Effector memory CD8-positive, alpha-beta T cell (primary cell): ENCODE measurements at regions not wholly inside any gene's neighbourhood (a gene's known extent, or its start where the extent isn't known, plus 50 kb on each side); places are given as distances from the start of the nearest gene placed in this dataset.

Experiments
- ATAC-seq: fragments of 150-1000 bp; cut with Tn5 transposase; replicated peaks from 2 replicates; pipeline ENCODE4 v1.10.0; 2021; ENCODE audit warnings: mild to moderate bottlenecking, moderate library complexity
- DNase-seq, 3 experiments: peaks; one replicate each; pipeline ENCODE4 v3.0.0; 2021
- H3K27ac Mint-ChIP-seq, 2 donors: one replicate each; pipeline ENCODE4 v1.8.0; 2022; ENCODE audit warnings: mild to moderate bottlenecking in 2 of 2, mixed read lengths in 2 of 2, moderate library complexity in 2 of 2
- H3K27me3 Mint-ChIP-seq, 2 donors: one replicate each; pipeline ENCODE4 v1.8.0; 2022; ENCODE audit warnings: mixed read lengths in 2 of 2
- H3K36me3 Mint-ChIP-seq: one replicate; pipeline ENCODE4 v1.8.0; 2022; ENCODE audit warnings: mild to moderate bottlenecking, moderate library complexity, mixed read lengths; ENCODE audit not compliant: insufficient read depth
- H3K4me1 Mint-ChIP-seq, 2 donors: one replicate each; pipeline ENCODE4 v1.8.0; 2022; ENCODE audit warnings: low read depth in 2 of 2, mixed read lengths in 2 of 2
- H3K4me3 Mint-ChIP-seq, 2 donors: one replicate each; pipeline ENCODE4 v1.8.0; 2022; ENCODE audit warnings: mild to moderate bottlenecking in 2 of 2, mixed read lengths in 2 of 2, moderate library complexity in 2 of 2
- H3K9me3 Mint-ChIP-seq, 2 donors: one replicate each; pipeline ENCODE4 v1.8.0; 2022; ENCODE audit warnings: mixed read lengths in 2 of 2

DNA sequence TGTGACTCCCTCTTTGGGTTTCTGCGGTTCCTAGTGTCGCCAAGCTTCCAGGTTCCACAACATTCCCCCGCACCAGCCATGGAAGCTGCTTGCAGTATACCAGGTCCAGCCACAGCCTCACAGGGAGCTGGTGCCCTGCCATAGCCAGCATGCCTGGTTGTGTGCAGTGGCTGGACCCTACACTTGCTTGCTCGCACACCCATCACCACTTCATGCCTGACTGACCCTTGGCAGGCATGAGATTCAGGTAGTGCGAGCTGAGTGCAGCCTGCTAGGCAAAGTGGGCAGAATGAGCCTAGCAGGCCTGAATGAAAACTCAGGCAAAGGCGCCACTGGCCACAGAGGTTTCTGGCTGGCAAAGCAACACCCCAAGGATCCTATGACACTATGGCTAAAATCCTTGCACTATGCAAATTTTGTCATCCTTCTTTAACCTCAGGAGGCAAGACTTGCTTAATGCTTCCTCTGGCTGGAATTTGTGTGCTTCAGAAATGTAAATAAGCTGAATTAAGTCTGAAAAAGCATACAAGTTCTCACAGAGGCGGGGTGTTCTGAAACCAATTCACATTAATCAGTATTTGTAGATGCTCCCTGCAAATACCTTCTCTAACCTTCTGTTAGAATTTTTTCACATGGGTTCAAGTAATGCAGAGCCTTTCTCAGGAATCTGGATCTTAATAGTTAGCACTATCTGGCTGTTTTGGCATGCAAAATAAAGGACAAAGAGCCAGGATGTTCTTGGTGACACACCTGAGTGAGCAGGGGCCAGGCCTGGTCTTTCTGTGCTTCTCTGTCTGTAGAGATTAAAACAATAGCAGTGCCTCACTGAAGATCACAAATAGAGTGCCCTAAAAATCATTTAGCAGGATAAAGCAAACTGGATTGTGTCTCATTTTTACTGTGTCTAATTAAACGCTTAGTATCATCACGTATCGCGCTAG lies 256.9 kb downstream of the GPATCH2 start:
- Mint-ChIP-seq H3K27ac (no peak overlapping the region), H3K9me3 (peaks cover 5 to 6% of the 10 kb centered on the region in 2 donors), H3K36me3 (no peaks in the 10 kb centered on the region), H3K4me1 (peaks cover 0 to 5% of the 10 kb centered on the region in 2 donors), H3K4me3 (no peak overlapping the region), H3K27me3 (no peaks in the 10 kb centered on the region)
- ATAC-seq: no peak
- DNase-seq: no peak

DNA sequence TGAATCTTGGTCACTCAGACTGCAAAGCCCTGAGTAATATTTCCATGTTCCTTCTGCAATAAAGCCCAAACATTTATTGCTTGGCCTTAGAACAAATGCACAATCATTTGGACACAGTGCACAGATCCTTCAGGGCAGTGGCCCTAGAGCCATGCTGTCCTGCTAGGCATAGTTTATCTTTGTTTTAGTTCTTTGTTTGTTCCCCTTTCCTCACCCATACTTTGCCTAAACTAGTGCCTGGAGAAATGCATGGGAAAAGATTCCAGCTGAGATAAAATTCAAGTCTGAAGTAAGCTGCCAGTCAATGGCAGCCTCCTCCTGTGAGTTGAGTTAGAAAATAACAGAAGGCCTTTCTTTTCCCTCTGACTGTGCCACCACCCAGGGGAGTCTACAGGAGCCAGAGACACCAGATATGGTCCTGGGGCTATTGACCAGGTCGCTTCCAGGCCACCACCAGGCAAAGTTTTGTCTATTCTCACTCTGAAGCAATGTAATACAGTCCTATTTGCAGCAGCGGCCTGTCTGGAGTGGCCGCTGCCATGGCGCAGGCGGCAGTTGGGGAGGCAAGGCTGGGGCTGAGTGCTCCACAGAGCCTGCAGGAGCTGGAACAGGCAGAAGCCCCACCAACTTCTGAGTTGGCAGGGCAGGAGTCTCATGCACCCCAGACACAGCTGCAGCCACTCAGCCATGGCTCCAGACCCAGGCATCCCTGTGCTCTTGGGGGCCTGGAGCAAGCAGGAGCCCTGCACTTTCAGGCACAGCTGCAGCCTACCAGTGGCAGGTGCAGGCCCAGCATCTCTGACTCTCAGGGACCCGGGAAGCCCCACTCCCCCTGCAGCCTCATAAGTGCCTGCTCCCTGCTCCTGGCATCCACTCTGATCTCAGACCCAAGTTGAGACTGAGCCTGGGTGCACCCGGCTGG lies 258.6 kb downstream of the GPATCH2 start:
- Mint-ChIP-seq H3K4me3 (no peak overlapping the region), H3K27me3 (no peaks in the 10 kb centered on the region), H3K27ac (no peak overlapping the region), H3K36me3 (no peaks in the 10 kb centered on the region), H3K4me1 (peaks cover 0 to 5% of the 10 kb centered on the region in 2 donors), H3K9me3 (peaks cover 0 to 5% of the 10 kb centered on the region in 2 donors)
- no peak for ATAC-seq
- DNase-seq: no peak

DNA sequence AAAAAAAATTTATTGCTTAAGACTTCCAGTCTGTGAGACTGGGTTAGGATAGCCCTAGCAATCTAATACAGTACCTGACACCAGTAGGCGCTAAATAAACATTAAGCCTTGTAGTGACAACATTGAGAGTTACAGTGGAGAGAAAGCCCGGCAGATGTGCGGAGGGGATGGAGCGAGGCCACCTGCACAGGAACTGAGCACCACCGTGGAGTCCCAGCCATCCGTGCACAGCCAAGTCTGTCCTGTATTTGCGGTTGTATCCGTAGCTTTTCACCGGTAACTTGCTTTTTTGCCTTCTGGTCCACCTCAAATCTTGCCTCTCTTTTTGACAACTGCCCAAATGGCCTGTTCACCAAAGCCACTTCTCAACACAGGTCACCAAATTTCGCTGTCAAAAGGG lies 260.1 kb downstream of the GPATCH2 start:
- no peaks in the 10 kb centered on the region for H3K27me3 Mint-ChIP-seq
- no peaks in the 10 kb centered on the region for H3K36me3 Mint-ChIP-seq
- H3K4me3 Mint-ChIP-seq: no peak overlapping the region
- peaks cover 0 to 5% of the 10 kb centered on the region in 2 donors for H3K4me1 Mint-ChIP-seq
- H3K27ac Mint-ChIP-seq: no peak overlapping the region
- no peak for DNase-seq
- no peak for ATAC-seq
- peaks cover 0 to 4% of the 10 kb centered on the region in 2 donors for H3K9me3 Mint-ChIP-seq

DNA sequence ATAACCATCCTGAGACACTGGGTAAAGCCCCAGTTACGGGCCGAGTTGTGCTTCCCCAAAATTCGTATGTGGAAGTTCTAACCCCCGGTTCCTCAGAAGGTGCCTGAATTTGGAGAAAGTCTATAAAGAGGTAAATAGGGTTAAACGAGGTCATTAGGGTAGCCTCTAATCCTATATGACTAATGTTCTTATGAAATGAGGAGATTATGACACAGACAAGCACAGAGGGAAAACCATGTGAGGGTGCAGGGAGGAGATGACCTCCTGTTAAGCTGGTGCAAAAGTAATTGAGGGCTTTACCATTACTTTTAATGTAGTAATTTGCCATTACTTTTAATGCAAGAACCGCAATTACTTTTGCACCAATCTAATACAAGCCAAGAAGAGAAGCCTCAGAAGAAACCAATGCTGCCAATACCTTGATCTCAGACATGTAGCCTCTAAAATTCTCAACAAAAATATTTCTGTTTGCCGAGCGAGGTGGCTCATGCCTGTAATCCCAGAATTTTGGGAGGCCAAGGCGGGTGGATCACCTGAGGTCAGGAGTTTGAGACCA lies 260.8 kb downstream of the GPATCH2 start:
- Mint-ChIP-seq H3K9me3 (peaks cover 0 to 4% of the 10 kb centered on the region in 2 donors), H3K36me3 (no peaks in the 10 kb centered on the region), H3K4me1 (peaks cover 0 to 5% of the 10 kb centered on the region in 2 donors), H3K4me3 (no peak overlapping the region), H3K27me3 (no peaks in the 10 kb centered on the region), H3K27ac (no peak overlapping the region)
- DNase-seq: no peak
- ATAC-seq: no peak

DNA sequence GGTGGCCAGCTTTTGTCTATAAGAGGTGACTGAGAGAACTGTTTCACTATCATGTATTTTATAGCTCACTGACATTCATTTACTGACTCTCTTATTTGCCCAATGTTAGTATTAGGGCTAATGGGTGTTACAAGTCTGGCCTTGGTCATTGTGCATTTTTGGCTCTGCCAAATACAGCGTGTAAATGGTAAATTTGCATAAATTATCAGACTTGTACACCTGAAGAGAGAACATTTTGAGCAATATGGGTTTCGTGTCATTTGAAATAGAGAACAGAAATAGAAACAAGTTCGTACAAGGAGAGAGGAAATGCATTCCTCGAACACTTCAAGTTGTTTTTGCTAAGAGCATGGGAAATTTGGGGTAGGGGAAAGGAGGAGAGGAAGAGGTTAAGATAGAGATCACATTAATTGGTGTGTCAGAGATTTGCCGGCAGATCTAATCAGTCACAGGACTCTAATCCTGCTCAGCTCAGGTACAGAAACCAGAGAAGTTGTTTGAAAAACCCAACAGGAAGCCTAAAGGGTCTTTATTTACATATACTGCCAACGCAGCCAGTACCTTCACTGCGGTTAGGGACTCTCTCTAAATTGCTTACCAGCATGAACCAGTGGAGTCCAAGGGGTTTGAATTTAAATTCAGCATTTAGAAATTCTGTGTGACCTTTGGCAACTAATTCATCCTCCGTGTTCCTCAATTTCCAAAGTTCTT lies 261.5 kb downstream of the GPATCH2 start:
- no peak for DNase-seq
- ATAC-seq: no peak
- Mint-ChIP-seq H3K36me3 (no peaks in the 10 kb centered on the region), H3K9me3 (peaks cover 0 to 4% of the 10 kb centered on the region in 2 donors), H3K27me3 (no peaks in the 10 kb centered on the region), H3K4me1 (peaks cover 0 to 5% of the 10 kb centered on the region in 2 donors), H3K27ac (no peak overlapping the region), H3K4me3 (peak overlapping the region in 1 of 2 donors; percentile 32)

DNA sequence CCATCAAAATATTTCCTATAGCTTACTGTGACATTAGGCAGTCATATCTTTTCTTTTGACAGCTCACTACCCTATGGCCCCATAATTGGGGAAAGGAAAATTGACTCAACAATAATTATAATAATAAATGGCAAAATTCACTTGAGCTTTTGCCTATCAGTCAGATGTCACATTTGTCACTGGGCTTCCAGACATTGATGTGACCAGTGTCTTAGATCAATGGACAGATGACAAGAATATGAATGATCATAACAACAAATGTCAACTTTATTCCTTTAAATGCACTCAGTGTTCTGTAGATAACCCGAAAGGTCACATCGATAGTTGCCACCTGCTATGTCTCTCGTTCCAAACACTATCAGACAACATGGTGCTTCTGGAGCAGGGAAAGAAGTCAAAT lies 266.7 kb downstream of the GPATCH2 start:
- DNase-seq (no peak), ATAC-seq (no peak)
- Mint-ChIP-seq H3K9me3 (peaks cover 0 to under 1% of the 10 kb centered on the region in 2 donors), H3K27me3 (no peaks in the 10 kb centered on the region), H3K4me1 (peaks cover 0 to 1% of the 10 kb centered on the region in 2 donors), H3K36me3 (no peaks in the 10 kb centered on the region), H3K4me3 (no peak overlapping the region), H3K27ac (no peak overlapping the region)

DNA sequence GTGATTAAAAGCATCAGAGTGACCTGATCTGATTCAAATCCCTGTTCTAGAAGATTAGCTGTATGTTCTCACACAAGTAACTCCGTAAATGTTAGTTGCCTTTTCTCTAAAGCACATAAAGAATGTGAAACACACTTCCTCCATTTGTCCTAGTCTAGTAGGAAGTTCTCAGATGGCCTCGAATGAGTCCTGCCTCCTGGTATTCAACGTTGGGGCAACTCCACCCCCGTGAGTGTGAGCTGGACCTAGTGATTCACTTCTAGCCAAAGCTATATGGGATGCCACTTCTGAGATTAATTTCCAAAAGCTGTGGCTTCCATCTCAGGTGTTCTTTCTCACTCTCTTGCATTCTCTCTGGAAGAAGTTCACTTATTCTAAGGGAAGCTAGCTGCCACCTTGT lies 267.6 kb downstream of the GPATCH2 start:
- Mint-ChIP-seq H3K27ac (no peak overlapping the region), H3K4me3 (no peak overlapping the region), H3K9me3 (no peaks in the 10 kb centered on the region), H3K36me3 (no peaks in the 10 kb centered on the region), H3K27me3 (no peaks in the 10 kb centered on the region), H3K4me1 (no peaks in the 10 kb centered on the region)
- DNase-seq (no peak), ATAC-seq (no peak)

DNA sequence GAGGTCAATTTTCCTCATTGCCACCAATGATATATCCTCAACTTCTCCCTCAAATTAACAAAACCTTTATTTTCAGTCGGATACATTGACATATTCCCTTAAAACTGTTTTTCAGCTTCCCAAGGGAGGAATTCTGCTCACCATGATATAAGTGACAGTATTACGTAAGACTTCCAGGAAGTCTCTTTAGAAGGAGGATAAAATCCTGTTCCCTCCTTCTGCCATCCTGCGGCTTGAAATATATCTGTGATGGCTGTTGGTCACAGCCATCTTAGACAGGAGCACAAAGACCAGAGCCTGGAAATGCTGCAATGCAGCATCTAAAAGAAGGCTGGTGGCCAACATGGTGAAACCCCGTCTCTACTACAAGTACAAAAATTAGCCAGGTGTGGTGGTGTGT lies 270.4 kb downstream of the GPATCH2 start:
- H3K9me3 Mint-ChIP-seq: peaks cover 0 to 1% of the 10 kb centered on the region in 2 donors
- ATAC-seq (no peak), DNase-seq (no peak)
- no peaks in the 10 kb centered on the region for H3K36me3 Mint-ChIP-seq
- no peak overlapping the region for H3K4me3 Mint-ChIP-seq
- no peaks in the 10 kb centered on the region for H3K4me1 Mint-ChIP-seq
- no peaks in the 10 kb centered on the region for H3K27me3 Mint-ChIP-seq
- no peak overlapping the region for H3K27ac Mint-ChIP-seq

DNA sequence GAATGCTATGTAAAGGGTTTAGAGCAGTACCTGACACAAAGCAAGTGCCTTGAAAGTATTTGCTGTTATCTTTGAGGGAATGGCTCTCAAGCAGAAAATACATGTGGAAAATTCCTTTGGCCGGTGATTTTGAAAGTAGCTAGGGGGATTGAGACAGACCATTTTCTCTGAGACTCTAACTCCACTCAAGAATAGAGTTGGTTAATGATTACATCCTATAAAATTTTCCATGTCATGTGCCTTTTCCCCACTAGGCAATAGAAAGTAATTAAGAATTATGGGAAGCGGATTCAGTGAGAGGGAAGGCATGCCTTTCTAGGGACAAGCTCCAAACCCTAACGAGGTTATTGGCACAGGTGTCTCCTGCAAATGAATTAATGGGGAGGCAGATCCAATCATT lies 276.0 kb downstream of the GPATCH2 start:
- no peak overlapping the region for H3K4me3 Mint-ChIP-seq
- DNase-seq (no peak), ATAC-seq (no peak)
- no peaks in the 10 kb centered on the region for H3K4me1 Mint-ChIP-seq
- no peaks in the 10 kb centered on the region for H3K27me3 Mint-ChIP-seq
- no peaks in the 10 kb centered on the region for H3K36me3 Mint-ChIP-seq
- no peak overlapping the region for H3K27ac Mint-ChIP-seq
- peaks cover 0 to 1% of the 10 kb centered on the region in 2 donors for H3K9me3 Mint-ChIP-seq

DNA sequence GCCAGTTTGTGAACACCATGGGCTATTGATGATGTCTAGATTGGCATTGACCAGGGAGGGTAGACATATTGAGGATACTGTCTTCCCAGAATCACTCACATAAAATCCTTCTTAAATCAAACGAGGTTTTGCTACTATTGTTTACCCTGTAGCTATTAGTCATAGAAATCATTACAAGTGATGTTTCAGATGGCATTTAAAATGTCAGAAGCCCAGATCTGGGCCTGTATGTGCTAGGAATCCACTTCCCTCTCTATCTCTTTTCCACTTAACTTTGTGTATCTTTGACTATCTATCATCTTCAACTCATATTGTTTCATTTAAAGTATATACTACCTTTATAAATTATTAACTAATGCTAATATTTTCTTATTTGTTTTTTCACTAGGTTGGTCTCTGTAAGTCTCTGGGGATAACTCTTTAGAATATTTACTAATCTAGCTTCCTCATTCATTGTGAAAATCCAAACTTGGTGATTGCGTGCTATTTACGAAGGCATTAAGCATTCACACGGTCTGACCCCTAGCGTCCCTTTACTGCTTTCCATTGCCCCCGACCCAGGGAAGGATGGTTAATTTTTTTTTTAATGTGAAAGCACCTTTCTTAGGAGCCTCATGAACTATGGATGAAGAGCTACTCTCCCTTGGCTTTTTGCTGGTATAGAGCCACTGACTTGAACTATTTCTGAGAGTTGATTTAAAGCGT lies 281.8 kb downstream of the GPATCH2 start:
- Mint-ChIP-seq H3K4me1 (no peaks in the 10 kb centered on the region), H3K36me3 (no peaks in the 10 kb centered on the region), H3K27me3 (no peaks in the 10 kb centered on the region), H3K27ac (no peak overlapping the region), H3K9me3 (no peaks in the 10 kb centered on the region), H3K4me3 (no peak overlapping the region)
- DNase-seq: no peak
- ATAC-seq: no peak

DNA sequence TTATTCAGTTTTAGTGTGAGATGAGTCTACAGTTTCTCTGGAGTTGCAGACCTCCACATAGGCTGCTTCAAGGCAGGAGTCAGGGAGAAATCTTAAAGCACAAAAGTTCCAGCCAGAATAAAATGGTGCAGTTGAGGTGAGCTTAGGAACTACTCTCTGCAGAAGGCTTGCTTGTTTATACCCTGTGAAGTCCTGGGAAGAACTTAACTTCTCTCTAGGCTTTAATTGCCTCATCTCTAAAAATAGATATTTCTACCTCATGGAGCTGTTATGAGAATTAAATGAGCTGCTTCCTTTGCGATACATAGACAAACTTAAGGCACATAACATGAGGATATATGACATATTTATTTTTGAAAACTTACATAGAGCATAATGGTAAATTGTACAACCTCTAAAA lies 286.2 kb downstream of the GPATCH2 start:
- Mint-ChIP-seq H3K36me3 (no peaks in the 10 kb centered on the region), H3K4me3 (no peak overlapping the region), H3K4me1 (no peaks in the 10 kb centered on the region), H3K27ac (no peak overlapping the region), H3K9me3 (peaks cover 0 to 3% of the 10 kb centered on the region in 2 donors), H3K27me3 (no peaks in the 10 kb centered on the region)
- DNase-seq (no peak), ATAC-seq (no peak)

DNA sequence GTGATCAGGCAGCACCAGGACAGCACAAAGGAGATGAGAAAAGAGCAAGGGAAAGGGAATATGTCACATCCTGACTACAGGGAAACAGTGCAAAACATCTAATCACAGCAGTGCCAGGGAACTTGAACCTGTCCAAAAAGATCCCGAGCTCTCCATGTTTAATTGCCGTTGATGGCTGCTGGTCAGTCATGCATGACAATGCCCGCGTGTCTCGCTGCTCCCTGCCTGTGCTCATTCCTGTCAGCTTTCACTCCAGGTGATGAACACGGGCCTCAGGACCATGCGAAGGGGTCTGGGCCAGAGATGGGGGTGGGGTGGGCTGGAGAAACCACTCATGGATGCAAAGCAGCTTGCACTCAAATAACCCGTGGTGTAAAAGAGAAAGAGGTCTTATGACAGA lies 287.0 kb downstream of the GPATCH2 start:
- H3K27ac Mint-ChIP-seq: no peak overlapping the region
- H3K9me3 Mint-ChIP-seq: peaks cover 0 to 3% of the 10 kb centered on the region in 2 donors
- DNase-seq (no peak), ATAC-seq (no peak)
- H3K4me3 Mint-ChIP-seq: no peak overlapping the region
- no peaks in the 10 kb centered on the region for H3K36me3 Mint-ChIP-seq
- H3K27me3 Mint-ChIP-seq: no peaks in the 10 kb centered on the region
- no peaks in the 10 kb centered on the region for H3K4me1 Mint-ChIP-seq
